PFSK-1 (cell line): ENCODE measurements at regions not wholly inside any gene's neighbourhood (a gene's known extent, or its start where the extent isn't known, plus 50 kb on each side); places are given as distances from the start of the nearest gene placed in this dataset.

ENCODE experiments used
- FOXP2 ChIP-seq: optimal IDR thresholded peaks from 2 replicates; pipeline ENCODE3; 2011; ENCODE audit warnings: borderline replicate concordance, control low read depth, inconsistent platforms; ENCODE audit not compliant: insufficient read depth; ENCODE audit errors: extremely low read length, extremely low read depth
- POLR2AphosphoS5 ChIP-seq: IDR thresholded peaks from 2 replicates; pipeline ENCODE4 v1.6.1; 2012; ENCODE audit warnings: low read depth, mild to moderate bottlenecking, control low read depth, low read length, moderate library complexity
- REST ChIP-seq, 2 experiments: IDR thresholded peaks; 2 replicates each; pipeline versions ENCODE4 v1.6.1 to v1.8.0; 2011 to 2012; ENCODE audit warnings: low read depth in 2 of 2, low read length in 2 of 2, control low read depth in 1 of 2, inconsistent platforms in 1 of 2, mild to moderate bottlenecking in 1 of 2, moderate library complexity in 1 of 2; ENCODE audit not compliant: insufficient read depth in 1 of 2
- SIN3A ChIP-seq: IDR thresholded peaks from 2 replicates; pipeline ENCODE4 v1.6.1; 2012; ENCODE audit warnings: mild to moderate bottlenecking, low read length, moderate library complexity, borderline replicate concordance; ENCODE audit not compliant: insufficient read depth
- TAF1 ChIP-seq: IDR thresholded peaks from 2 replicates; pipeline ENCODE4 v1.6.1; 2012; ENCODE audit warnings: low read length, control low read depth, borderline replicate concordance; ENCODE audit not compliant: insufficient read depth

- TF ChIP-seq SIN3A = no peak
- no peak for TF ChIP-seq TAF1
- TF ChIP-seq POLR2AphosphoS5 = no peak
- no peak for TF ChIP-seq REST (IDR thresholded peaks at IDR 0.05; ENCODE audit: insufficient read depth in 1 of 2, low read depth in 2 of 2, low read length in 2 of 2)
- TF ChIP-seq FOXP2 = no peak
Observed at GRCh38 chr5:13508559-13508958, 435.9 kb downstream of the DNAH5 start.
